ENCODE measurements at regions not wholly inside any gene's neighbourhood (a gene's known extent, or its start where the extent isn't known, plus 50 kb on each side); places are given as distances from the start of the nearest gene placed in this dataset.

GRCh38 chr4:180518906-180519305, 1724.3 kb upstream of the TENM3 start:
- Histone ChIP-seq H3K27ac (ENCODE audit: insufficient read depth, low read length) (no peak overlapping the region), H3K4me3 (ENCODE audit: insufficient read depth, low read depth, low read length) (no peak overlapping the region), H2BK20ac (ENCODE audit: low read depth, low read length) (no peak overlapping the region), H4K20me1 (ENCODE audit: insufficient read depth, low read length) (no peaks in the 10 kb centered on the region), H2BK5ac (ENCODE audit: low read depth, low read length, poor library complexity, severe bottlenecking) (no peak overlapping the region), H3K4me1 (ENCODE audit: control insufficient read depth, insufficient read depth, low read length) (no peaks in the 10 kb centered on the region), H2AK9ac (replicated peaks; ENCODE audit: low read depth, low read length, poor library complexity) (no peak overlapping the region), H4K91ac (ENCODE audit: insufficient read depth, low read depth, low read length) (no peak overlapping the region), H3K4me2 (ENCODE audit: low read depth, low read length) (no peak overlapping the region), H2AFZ (replicated peaks; ENCODE audit: low read length, poor library complexity) (no peak overlapping the region), H3K36me3 (ENCODE audit: control insufficient read depth, insufficient read depth, low read length) (no peaks in the 10 kb centered on the region), H3K4ac (ENCODE audit: low read depth, low read length) (no peak overlapping the region), H2BK120ac (ENCODE audit: low read depth, low read length) (no peak overlapping the region), H3K9ac (ENCODE audit: low read depth, low read length) (no peak overlapping the region), H3K9me1 (ENCODE audit: insufficient read depth, low read length) (no peaks in the 10 kb centered on the region), H3K18ac (ENCODE audit: low read depth, low read length) (no peak overlapping the region), H3K79me1 (ENCODE audit: low read depth in 1 of 2, low read length in 2 of 2) (no peaks in the 10 kb centered on the region), H4K8ac (ENCODE audit: low read depth in 2 of 2, low read length in 2 of 2) (no peak overlapping the region), H4K5ac (ENCODE audit: low read depth, low read length) (no peak overlapping the region), H3K14ac (replicated peaks; ENCODE audit: low read depth, low read length) (no peak overlapping the region), H3K27me3 (ENCODE audit: control insufficient read depth, insufficient read depth, low read length) (no peaks in the 10 kb centered on the region), H3K9me3 (ENCODE audit: control insufficient read depth, insufficient read depth, low read length) (no peaks in the 10 kb centered on the region; the same call in 1 of the 2 replicates), H2BK15ac (ENCODE audit: low read depth, low read length) (no peak overlapping the region), H2AK5ac (ENCODE audit: low read depth, low read length) (no peak overlapping the region), H3K56ac (ENCODE audit: extremely low read depth, insufficient read depth, low read length) (no peak overlapping the region), H3K23ac (ENCODE audit: low read depth, low read length) (no peak overlapping the region)
- no CpG with 5 or more reads among the region's 4 CpGs for WGBS, 2 experiments (ENCODE audit: extremely low coverage in 2 of 2, insufficient read length in 1 of 2)
- CTCF ChIA-PET: no interaction called here
- no peak for DNase-seq
- in situ Hi-C loops (cut with MboI; ENCODE audit: low sequenced_read_pairs): no loop called here
- TF ChIP-seq MXI1 (IDR thresholded peaks at IDR 0.05; ENCODE audit: borderline replicate concordance, low read depth, low read length) (no peak), ELK1 (IDR thresholded peaks at IDR 0.05; ENCODE audit: borderline replicate concordance, low read depth, low read length) (no peak), RAD21 (IDR thresholded peaks at IDR 0.05; ENCODE audit: low read length) (no peak), BHLHE40 (IDR thresholded peaks at IDR 0.05; ENCODE audit: low read depth, low read length) (no peak), CTCF (conservative IDR thresholded peaks at IDR 0.05; ENCODE audit: low read depth, low read length) (no peak), FOS (IDR thresholded peaks at IDR 0.05; ENCODE audit: low read depth, low read length) (no peak), CHD1 (IDR thresholded peaks at IDR 0.05; ENCODE audit: low read depth, low read length) (no peak), SMC3 (IDR thresholded peaks at IDR 0.05; ENCODE audit: low read depth, low read length) (no peak), USF2 (IDR thresholded peaks at IDR 0.05; ENCODE audit: low read depth, low read length) (no peak), RCOR1 (IDR thresholded peaks at IDR 0.05; ENCODE audit: insufficient replicate concordance, low read length) (no peak), NFE2L2 (IDR thresholded peaks at IDR 0.05; ENCODE audit: low read depth, low read length) (no peak)
- dilution Hi-C loops (cut with HindIII; ENCODE audit: low sequenced_read_pairs, unreplicated experiment): no loop called here
- BruUV-seq (replicated peaks): no TSS peak
- no peak for ATAC-seq (ENCODE audit: low read depth)
- POLR2A ChIA-PET (ENCODE audit: unreplicated experiment): no interaction called here
- intact Hi-C loops (cut with micrococcal nuclease): no loop called here

Data from IMR-90 (cell line).